Erythroblast (primary cell): ENCODE measurements at regions not wholly inside any gene's neighbourhood (a gene's known extent, or its start where the extent isn't known, plus 50 kb on each side); places are given as distances from the start of the nearest gene placed in this dataset.

Experiments
- GATA1 ChIP-seq: IDR thresholded peaks from 2 replicates; pipeline ENCODE4 v1.6.1; 2011; ENCODE audit warnings: low read depth, mild to moderate bottlenecking, control low read depth, low read length, moderate library complexity
- POLR2A ChIP-seq: IDR thresholded peaks from 2 replicates; pipeline ENCODE4 v1.6.1; 2011; ENCODE audit warnings: mild to moderate bottlenecking, low read length

DNA sequence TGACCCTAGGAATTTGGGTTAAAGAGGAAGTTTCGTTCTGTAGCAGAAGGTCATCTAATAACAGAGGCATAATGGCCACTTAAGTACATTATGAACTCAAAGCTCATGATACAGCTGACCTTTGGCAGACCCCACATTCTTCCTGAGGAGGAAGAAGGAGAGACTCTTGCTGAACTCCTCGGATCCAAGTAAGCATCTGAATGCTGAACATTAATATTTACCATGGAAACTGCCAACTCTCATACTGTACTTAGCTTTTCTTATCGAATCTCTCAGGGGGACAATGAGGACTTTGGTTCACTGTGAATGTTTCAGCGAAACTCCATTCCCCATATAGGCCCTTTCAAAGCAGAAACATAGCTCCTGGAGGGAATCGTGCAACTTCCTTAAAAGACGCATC, 781.4 kb upstream of the GYPC start:
- TF ChIP-seq POLR2A (no peak), GATA1 (no peak)
